ENCODE measurements at regions not wholly inside any gene's neighbourhood (a gene's known extent, or its start where the extent isn't known, plus 50 kb on each side); places are given as distances from the start of the nearest gene placed in this dataset.

DNA sequence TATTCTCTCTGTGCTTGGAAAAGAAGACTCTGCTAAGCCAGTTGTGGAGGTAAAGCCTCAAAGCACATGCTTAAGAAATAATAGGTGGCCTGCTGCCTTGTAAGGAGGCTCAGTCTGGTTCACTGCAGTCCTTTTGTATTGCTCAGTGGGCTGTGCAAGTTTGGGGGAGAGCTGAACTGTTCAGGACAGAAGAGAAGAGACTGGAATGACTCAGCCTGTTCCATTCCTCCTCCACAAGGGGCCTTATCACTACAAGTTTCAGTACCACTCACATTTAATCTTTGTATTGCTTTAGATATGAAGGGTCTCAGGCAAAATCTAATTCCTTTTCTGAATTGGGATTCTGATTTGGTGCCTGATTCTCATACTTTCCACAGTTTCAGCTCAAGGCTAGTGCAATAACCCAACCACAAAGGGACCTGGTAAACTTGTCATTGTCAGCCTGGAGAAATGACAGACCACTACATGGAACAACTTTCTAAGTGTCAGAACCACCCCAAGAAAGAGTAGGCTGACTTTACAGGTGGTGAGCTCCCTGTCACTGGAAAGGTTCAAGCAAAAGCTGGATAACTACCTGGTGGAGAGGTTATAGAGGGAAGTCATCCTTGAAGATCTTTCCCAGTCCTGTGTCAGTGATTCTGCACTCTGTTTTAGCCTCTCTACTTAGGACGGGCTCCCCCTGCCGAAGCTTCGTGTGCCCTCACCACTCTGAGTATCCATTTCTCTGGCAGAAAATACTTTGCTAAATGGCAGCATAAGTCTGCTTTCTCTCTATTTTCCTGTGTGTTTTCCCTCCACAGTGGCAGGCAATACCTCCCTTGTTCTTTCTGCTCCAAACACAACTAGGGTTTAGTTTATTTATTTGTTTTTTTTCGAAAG, 162.9 kb upstream of the GJB5 start:
- TF ChIP-seq, protein P1, sequence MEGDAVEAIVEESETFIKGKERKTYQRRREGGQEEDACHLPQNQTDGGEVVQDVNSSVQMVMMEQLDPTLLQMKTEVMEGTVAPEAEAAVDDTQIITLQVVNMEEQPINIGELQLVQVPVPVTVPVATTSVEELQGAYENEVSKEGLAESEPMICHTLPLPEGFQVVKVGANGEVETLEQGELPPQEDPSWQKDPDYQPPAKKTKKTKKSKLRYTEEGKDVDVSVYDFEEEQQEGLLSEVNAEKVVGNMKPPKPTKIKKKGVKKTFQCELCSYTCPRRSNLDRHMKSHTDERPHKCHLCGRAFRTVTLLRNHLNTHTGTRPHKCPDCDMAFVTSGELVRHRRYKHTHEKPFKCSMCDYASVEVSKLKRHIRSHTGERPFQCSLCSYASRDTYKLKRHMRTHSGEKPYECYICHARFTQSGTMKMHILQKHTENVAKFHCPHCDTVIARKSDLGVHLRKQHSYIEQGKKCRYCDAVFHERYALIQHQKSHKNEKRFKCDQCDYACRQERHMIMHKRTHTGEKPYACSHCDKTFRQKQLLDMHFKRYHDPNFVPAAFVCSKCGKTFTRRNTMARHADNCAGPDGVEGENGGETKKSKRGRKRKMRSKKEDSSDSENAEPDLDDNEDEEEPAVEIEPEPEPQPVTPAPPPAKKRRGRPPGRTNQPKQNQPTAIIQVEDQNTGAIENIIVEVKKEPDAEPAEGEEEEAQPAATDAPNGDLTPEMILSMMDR (IDR thresholded peaks at IDR 0.05) = no peak
- TF ChIP-seq EZH2 (IDR thresholded peaks at IDR 0.05; ENCODE audit: borderline replicate concordance, insufficient read depth, low read depth, low read length, poor library complexity, severe bottlenecking) = no peak

Measured in B cell (primary cell).